GM12864 (cell line): ENCODE measurements at regions not wholly inside any gene's neighbourhood (a gene's known extent, or its start where the extent isn't known, plus 50 kb on each side); places are given as distances from the start of the nearest gene placed in this dataset.

Experiments
- DNase-seq: peaks from one replicate; pipeline ENCODE4 v3.0.0-alpha.2; 2011; ENCODE audit warnings: low read depth
- H3K4me3 ChIP-seq: 2 replicates; pipeline ENCODE4 v1.5.1; 2011; ENCODE audit warnings: mild to moderate bottlenecking, low read depth, low read length, control low read depth
- CTCF ChIP-seq: IDR thresholded peaks from 2 replicates; pipeline ENCODE4 v1.5.1; 2011; ENCODE audit warnings: low read depth, mild to moderate bottlenecking, moderate library complexity, low read length, control low read depth, inconsistent platforms; ENCODE audit errors: missing control alignments

DNA sequence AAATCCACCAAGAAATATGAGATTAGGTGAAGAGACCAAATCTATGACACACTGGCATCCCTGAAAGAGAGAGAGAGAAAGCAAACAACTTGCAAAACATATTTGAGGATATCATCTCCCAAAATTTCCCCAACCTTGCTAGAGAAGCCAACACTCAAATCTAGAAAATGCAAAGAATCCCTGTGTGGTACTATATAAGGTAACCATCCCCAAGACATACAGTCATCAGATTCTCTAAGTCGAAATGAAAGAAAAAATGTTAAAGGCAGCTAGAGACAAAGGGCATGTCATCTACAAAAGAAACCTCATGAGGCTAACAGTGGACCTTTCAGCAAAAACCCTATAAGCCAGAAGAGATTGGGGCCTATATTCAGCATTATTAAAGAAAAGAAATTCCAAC is 622.1 kb upstream of the LMCD1 start:
- DNase-seq: no peak
- H3K4me3 ChIP-seq: no peak overlapping the region
- no peak for TF ChIP-seq CTCF

GRCh38 chr3:7881946-7882345 is 619.7 kb upstream of the LMCD1 start:
- H3K4me3 ChIP-seq: no peak overlapping the region
- no peak for DNase-seq
- no peak for TF ChIP-seq CTCF

- no peak overlapping the region for H3K4me3 ChIP-seq
- TF ChIP-seq CTCF: no peak
- DNase-seq: no peak
Measured at GRCh38 chr3:7897655-7898054, 604.0 kb upstream of the LMCD1 start.

GRCh38 chr3:7913283-7913682 is 588.3 kb upstream of the LMCD1 start:
- TF ChIP-seq CTCF: no peak
- H3K4me3 ChIP-seq: no peak overlapping the region
- no peak for DNase-seq

GRCh38 chr3:7915356-7915755 is 586.3 kb upstream of the LMCD1 start:
- no peak for DNase-seq
- no peak for TF ChIP-seq CTCF
- H3K4me3 ChIP-seq: no peak overlapping the region

GRCh38 chr3:7917443-7918151 is 584.0 kb upstream of the LMCD1 start:
- TF ChIP-seq CTCF: no peak
- H3K4me3 ChIP-seq: no peak overlapping the region
- DNase-seq: no peak

DNA sequence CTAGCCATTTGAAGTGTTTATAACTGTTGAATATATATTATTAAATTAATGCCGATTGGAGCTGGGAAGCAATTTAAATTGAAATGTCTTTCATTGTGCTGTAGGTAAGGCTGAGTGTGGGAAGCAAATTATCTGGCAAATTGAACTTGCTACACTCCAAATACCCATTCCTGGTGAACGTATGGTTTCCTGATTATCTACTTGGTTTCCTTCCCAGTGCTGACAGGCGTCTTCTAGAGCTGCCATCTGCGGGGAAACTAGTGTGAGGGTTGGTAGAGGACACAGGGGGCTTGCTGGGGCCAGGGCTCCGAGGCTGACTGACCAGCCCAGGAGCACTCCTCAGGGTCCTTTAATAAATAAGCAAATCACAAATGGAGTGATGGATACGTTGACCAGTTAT is 581.4 kb upstream of the LMCD1 start:
- no peak overlapping the region for H3K4me3 ChIP-seq
- TF ChIP-seq CTCF: no peak
- no peak for DNase-seq
